NCI-H82 (cell line): ENCODE measurements at regions not wholly inside any gene's neighbourhood (a gene's known extent, or its start where the extent isn't known, plus 50 kb on each side); places are given as distances from the start of the nearest gene placed in this dataset.

Source experiments
- DNase-seq: peaks from one replicate; lab custom pipeline; 2025; lab: John Stamatoyannopoulos, UW

DNA sequence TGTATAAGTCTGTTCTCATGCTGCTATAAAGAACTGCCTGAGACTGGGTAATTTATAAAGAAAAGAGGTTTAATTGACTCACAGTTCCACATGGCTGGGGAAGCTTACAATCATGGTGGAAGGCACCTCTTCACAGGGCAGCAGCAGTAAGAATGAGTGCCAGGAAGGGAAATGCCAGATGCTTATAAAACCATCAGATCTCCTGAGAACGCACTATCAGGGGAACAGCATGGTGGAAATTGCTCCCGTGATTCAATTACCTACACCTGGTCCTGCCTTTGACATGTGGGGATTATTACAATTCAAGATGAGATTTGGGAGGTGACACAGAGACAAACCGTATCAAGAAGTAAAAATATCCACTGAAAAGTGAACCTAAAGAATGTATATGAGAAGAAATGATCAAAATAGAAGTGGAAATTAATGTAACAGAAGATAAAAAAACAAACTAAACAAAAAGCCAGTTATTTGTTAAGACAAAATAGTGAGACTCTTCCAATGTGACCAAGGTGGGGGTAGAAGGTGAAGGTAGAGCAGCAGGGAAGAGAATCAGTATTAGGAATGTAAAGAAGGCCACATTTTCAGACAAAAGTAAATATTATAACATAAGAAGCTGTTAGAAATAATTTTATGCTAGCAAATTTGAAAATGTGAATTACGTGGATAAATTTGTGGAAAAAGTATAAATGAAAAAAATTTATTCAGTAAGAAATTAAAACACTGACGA, 372.9 kb downstream of the NKX6-1 start:
- DNase-seq: peak; percentile 4

DNA sequence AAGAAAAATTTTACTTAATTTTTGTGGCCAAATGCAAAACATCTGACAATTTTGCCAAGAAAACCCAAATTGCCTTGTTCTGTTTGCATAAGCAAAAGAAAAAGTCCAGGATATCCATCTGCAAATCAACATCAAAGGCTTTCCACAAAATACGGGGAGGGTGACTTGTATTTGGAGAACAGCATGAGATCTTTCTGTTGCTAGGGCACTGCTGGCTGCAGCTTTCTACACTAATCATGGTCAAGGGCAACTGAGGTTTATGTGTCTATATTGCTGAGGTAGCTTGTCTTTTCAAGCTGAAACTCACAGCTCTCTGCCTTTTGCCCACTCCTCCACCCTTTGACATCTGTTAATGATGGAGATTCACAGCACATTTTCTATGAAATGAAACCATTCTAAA, 389.1 kb downstream of the NKX6-1 start:
- DNase-seq: no peak

DNA sequence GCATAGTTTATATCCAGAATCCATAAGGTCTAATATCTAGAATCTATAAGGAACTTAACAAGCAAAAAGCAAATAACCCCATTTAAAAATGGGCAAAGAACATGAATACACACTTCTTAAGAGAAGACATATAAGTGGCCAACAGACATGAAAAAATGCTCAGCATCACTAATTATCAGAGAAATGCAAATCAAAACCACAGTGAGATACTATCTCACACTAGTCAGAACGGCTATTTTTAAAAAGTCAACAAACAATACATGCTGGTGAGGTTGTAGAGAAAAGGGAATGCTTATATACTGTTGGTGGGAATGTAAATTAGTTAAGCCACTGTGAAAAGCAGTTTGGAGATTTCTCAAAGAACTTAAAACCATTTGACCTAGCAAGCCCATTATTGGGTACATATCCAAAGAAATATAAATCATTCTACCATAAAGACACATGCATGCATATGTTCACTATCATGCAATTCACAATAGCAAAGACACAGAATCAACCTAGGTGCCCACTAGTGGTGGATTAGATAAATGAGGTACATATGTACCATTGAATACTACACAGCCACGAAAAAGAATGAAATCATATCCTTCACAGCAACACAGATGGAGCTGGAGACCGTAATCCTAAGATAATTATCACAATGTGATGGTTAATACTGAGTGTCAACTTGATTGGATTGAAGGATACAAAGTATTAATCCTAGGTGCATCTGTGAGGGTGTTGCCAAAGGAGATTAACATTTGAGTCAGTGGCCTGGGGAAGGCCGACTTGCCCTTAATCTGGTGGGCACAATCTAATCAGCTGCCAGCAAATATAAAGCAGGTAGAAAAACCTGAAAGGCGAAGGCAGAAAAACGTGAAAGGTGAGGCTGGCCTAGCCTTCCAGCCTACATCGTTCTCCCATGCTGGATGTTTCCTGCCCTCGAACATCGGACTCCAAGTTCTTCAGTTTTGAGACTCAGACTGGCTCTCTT, 397.2 kb downstream of the NKX6-1 start:
- peak; percentile 93 for DNase-seq

DNA sequence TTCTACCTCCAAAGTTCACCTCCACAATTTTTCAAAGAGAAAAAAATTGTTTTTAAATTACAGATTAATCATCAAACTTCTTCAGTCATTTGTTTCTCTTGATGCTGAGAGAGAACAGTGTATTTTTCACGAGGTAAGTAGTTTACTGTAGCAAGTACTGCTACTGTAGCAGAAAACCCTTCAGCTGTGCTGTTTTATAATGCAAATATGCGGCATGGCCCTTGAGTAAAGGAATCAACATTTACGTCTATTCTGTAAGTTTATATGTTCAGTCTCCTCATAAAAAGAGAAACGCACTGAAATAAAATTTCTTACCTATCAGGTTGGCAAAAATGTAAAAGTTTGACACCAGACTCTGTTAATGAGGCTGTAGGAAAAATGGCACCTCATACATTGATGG, 399.0 kb downstream of the NKX6-1 start:
- no peak for DNase-seq

DNA sequence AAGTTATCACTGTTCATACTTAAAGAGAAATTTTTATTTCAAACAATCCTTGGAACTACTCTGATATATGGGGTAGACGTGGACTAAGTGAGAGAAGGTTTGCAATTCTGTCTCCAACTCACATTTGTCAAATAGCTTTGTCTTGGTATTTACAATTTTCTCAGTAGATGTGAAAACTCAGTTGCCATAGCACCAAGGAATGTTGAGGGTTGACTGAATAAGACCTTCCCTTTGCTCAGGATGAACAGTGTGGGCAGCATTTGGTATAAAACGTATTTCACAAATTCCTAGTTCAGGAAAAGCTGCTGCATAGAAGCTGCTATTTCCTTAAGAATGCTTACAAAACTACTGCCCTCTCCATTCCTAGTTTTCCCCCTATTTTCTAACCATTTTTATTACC, 399.5 kb downstream of the NKX6-1 start:
- DNase-seq: no peak

DNA sequence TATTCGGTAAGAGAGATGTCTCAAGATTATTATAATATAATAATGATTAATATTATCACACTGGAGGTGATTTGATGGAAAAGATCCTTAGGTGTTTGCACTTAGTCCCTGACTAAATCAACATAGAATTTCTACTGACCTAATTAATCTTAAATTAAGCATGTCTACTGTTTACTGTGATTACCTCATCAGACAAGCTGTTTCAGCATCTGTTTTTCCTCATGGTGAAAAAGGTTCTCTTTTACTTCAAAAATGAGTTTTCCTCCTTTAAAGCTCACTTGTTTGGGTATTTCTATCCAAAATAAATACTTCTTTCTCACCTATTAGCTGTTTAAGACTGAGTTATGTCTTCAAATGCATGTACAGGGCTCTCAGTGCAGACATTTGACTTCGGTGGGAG, 407.8 kb downstream of the NKX6-1 start:
- DNase-seq: peak; percentile 42

DNA sequence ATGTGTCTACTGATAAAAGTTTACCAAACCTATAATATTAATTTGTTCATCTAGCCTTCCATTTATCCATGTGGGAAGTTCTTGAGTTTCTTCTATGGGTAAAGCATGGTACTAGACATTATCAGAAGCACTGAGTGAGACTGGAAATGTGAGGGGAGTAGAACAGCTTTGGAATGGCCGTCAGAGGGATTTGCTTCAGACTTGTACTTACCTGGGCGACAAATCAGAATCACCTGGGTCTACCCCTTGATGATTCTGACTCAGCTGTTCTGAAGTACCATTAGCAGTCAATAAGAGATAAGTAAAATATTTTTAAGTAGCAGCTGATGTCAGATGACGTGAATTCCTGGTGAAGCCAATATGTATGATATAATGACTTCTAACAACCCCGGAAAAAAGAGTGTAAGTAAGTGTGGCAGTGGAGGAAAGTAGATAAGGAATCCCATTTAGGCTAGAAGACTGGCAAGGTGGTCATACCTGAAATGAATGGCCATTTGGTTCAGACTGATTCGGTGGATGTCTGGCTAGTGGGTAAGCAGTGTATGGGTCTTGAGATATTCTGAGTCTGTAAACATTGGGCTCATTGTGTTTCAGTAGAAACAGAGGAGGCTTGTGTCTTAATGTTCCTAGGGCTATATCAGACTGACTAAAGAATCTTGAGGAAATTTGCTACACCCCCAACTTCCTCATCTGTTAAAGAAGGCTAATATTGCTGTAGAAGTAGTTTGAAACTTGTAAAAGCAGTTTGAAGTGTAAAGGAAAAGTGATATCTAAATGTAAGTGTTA, 409.2 kb downstream of the NKX6-1 start:
- no peak for DNase-seq

DNA sequence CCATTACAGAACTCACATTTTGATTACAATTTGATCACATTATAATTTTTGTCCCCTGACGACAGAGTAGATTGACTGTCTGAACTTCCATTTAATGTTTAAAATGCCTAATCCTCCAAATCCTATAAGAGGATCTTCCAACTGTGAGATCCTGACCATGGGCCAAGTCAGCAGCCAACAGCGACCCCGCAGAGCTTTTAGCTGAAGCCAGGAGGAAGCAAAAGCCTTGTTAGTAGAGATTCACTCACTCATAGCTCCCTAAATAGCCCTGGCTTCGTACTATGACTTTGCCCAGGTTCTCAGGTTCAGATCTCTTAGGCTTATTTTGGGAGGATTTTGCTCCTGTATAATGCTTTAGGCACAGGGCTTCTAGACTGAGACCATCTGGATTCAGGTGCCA, 413.1 kb downstream of the NKX6-1 start:
- DNase-seq: peak; percentile 97

DNA sequence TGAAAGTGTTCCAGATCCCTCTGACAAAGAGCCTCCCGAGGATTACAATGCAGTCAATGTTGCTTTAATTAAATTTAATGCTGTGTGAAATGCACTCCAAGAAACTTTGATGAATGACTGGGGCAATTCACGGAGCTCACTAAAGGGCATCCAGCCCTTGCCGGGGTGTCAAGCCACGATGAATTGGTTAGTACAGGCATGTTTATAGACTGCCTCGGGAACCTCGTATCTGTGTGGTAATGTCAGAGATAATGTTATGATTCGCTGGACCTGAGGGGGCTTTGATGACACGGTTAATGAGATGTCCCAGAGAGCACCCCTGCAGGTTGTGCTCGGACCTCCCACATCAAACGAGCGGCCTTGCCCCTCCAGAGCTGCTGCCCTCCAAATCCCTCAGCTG, 428.8 kb downstream of the NKX6-1 start:
- no peak for DNase-seq

DNA sequence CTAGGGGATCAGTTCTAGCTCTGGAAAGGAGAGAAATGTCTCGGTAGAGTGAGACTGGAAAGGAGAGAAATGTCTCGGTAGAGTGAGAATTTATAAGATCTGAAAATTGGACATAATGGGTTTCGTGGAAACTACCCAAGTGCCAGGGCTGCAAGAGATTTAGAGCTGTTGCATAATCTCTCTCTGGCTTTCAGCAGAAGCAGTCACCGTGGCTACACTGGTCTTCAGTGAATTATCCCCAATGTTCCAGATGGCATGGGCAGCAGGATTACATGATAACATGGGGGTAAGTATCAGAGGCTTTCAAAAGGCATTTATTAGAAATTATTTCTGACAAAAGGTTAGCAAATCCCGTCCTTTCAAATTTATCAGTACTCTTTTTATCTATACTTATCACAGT, 435.5 kb downstream of the NKX6-1 start:
- peak; percentile 73 for DNase-seq

DNA sequence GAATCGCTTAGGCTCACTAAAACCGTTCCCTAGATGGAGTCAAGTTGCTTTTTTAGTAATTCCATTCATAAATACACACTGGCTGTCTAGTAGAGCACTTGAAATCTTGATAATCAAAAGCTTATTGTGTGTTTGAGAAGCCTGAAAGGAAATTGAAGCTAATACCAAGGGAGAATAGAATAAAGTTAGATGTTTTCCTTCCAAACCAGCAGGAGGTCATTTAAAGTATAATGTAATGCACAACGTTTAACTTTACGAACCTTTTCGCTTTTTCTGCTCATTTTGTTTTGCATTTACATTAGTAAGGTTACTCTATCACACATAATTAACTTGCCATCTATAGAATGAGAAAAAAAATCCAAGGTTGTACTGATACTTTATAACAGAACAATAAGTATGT, 440.9 kb downstream of the NKX6-1 start:
- DNase-seq: no peak

DNA sequence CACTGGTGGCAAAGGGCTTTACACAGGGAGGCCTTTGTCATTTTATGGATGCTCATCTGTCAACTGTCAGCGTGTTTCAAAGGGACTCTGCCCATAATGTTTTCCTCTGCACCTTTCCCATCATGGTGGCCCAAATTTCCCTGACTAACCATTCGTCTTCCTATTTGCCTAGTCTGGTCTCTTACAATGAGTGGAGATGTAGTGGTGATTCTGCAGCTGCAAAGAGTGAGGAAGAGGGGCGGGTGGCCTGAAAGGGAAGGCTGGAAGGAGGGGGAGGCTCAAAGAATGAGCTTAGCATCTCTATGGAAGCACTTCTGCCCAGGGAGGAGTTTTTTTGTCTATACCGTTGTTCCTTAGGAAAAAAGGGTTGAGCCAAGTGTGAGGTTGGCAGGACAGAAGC, 447.5 kb downstream of the NKX6-1 start:
- DNase-seq: no peak

DNA sequence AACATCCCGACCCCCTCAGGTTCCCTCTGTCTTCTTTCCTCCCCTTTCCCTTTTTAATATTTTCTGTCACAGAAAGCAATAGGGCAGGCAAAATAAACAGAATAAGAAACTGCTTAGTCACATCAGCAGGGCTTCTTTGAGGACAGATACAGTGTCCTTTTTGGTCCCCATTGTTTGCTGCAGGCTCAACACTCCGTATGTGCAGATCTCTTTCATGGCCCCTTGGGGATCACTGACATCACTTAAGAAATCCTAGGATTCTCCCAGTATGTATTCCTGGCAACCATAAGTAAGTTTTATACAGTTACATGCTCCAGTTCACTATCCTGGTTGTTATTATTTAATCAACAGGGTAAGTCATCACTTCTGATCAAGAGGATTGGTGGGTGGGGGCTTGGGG, 448.0 kb downstream of the NKX6-1 start:
- no peak for DNase-seq

DNA sequence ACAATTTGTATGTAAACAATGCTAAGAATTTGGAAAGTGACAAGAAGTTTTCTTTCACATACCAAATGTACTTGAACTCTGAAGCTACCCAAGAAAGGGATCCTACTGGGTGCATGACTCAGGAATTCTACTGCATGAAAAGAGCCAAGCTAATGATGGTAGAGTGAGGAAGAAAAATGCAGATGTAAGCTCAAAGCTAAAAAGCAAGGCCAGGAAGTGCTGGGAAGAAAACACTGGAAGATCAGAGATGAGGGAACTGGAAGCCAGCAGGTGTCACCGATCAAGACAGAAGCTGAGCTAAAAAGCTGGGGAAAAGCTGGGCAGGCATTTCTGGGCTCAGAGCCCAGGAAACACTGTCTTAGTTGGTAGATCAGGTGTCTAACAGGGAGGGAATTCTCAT, 449.1 kb downstream of the NKX6-1 start:
- DNase-seq: peak; percentile 29

DNA sequence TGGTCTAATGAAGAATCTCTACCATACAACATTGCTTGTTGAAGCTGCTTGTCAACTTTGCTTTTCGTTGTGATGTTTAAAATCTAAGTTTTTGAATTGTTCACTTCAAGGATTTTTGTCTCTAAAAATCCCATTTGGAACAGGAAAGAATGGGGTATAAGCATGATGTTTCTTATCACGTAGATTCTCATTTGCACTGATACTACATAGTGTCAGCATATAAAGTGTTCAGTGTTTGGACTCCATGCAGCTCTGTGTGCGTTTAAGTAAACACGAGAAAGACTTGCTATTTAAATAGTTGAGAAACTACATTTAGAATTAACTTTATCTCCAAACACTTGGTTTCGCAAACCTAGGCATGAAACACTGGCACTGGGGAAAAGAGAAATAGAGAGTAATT, 452.5 kb downstream of the NKX6-1 start:
- DNase-seq: no peak

DNA sequence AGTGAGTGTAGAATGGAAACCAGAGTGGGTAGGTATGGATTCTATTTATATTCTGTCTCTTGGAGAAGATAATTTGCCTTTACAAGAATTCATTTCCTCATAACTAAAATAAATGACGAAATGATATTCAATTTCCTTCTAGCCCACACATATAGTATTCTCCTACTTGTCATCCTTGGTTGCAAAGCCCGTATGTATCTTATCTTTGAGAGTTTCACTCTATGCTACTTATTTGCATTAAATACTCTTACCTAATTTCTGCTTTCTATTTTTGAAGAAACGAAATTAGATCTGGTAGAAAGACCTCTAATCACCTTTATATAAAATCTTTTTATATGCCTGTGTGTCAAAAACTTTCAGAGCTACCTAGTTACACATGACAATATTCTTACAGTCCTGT, 457.7 kb downstream of the NKX6-1 start:
- DNase-seq: no peak

DNA sequence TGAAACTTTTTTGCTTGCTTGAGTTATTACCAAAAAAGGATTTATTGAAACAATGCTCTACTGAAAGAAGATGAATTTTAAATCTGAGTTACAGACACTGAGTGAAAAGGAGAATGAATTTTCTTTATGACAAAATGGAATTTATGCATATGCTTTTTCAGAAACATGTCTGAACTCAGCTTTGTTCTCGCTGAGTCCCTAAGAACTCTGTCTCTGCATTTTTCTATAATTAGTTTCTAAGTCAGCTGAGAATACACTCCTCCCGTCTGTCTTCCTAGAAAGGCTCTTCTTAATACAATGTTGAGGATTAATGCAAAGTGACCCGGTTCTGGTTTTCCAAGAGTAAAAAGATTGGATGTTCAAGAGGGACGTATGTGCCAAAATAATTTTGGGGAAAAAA, 463.5 kb downstream of the NKX6-1 start:
- DNase-seq: no peak

DNA sequence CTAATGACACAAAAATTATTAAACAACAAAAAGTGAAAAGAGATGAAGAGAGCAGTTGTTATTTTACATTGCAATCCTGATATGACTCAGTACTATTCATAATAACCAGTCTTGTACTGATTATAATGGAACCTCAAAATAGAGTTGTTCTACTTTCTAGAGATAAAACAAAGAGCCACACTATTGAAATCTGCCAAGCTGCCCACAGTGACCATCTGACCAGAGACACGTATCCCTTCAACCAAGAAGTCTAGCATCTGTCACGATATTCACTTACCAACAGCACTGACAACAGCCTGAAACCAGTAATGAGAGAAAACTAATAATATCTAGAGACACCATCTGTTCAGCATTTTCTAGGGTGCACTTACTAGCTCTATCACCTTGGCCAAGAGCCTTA, 466.7 kb downstream of the NKX6-1 start:
- peak; percentile 58 for DNase-seq

DNA sequence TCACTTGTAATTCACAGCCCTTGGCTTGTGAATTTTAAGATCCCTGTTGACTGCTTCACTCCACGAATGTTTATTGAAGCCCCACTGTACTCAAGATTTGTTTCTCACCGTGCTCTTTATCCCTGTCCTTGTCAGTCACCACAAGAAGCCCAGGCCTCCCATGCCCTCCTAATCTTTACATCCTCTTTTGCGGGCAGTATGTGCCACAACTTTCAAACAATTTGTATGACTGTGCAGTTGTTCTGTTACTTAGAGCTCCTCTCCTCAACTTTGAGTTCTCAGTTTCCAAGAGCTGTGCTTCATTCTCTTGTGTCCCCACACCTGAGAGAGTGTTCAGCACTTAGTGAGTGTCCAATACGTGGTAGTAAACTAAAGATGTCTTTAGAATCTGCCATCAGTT, 467.7 kb downstream of the NKX6-1 start:
- no peak for DNase-seq

DNA sequence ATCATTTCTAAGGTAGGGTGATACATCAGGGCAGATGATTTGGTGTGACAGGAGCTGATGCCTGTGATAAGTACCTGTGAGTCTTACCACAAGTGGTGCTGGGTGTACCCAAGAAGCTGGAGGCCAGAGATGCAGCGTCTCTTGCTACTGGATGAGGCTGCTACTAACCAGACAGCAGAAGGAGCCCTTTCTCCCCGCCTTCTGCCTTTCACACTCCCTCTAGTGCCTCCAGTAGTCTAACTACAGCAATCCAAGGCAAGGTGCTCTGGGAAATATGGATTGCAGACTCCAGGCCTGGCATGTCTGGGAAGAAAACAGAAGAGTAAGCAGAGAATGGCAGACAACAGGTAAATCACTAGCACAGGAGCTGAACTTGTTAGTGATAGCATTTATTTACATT, 470.8 kb downstream of the NKX6-1 start:
- DNase-seq: peak; percentile 9

DNA sequence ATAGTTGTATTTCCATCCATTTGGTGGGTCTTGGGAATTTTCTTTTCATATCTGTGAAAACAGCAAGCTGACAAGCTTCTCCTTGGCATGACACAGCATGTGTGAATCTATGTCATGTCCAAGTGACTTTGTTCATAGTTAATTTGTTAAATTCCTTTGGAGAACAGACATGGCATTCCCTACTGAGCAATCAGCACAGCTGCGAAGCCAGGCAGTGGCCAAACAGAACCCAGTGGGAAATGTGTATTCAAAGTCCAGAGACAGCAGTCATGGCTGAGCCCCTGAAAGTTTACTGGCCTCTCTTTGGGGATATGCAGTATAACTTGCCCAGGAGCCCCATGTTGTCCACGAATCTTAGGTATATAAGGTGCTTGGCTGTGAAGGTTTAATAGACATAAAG, 474.7 kb downstream of the NKX6-1 start:
- DNase-seq: no peak

DNA sequence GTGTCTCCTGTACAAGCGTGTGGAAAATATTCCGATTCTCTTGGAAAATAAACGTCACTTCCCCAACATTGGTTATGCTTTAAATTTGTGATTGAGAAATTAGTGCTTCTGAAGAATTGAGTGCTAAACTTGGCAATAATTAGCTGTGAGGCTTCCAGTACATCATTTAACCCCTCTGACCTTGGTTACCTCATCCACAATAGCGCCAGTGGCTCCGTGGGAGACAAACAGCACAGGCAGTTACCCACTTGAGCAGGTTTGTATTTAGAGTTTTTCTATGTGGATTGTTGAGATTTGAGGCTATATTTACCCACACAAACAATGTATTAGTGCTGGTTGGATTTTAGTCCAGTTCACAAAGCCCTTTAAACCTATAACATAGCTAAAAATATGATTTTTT, 476.5 kb downstream of the NKX6-1 start:
- DNase-seq: no peak

DNA sequence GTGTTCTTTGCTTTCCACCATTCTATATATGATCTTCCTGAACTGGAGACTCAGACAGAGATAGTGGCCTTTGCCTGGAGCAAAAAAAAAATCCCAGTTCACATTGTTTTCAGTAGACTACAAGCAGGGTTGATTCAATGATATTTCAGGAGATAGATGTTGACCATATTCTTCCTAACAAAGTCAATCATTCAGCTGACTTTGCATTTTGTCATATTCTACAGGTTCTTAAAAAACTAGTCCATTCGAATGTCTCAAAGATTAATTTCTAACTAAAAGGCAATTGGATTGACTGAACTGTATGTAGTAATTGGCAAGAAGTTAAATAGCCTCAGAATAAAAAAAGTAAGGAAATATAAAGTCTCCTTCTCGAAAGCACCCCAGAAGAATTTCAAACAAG, 479.5 kb downstream of the NKX6-1 start:
- no peak for DNase-seq
